ENCODE measurements at regions not wholly inside any gene's neighbourhood (a gene's known extent, or its start where the extent isn't known, plus 50 kb on each side); places are given as distances from the start of the nearest gene placed in this dataset.

- DNase-seq = no peak
Observed at GRCh38 chr10:79013406-79013987, 55.3 kb upstream of the ZMIZ1 start.

DNA sequence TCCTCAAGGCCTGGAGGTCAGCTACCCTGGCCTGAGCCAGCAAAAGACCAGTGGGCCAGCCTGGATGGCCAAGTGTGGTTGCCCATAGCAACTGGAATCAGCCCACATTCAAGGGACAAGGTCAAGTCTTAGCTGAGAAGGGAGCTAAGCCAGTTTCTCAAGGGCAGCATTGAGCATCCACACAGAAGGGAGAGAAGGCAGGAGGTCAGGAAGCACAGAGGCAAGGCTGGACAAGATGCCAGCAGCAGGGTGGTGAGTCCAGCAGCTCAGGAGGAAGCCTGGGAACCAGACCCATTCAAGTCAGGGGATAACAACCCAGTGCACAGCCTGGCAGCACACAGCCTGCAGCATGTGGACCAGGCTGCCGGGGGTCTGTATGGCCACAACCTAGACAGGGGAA is 54.0 kb upstream of the ZMIZ1 start:
- no peak for DNase-seq

DNA sequence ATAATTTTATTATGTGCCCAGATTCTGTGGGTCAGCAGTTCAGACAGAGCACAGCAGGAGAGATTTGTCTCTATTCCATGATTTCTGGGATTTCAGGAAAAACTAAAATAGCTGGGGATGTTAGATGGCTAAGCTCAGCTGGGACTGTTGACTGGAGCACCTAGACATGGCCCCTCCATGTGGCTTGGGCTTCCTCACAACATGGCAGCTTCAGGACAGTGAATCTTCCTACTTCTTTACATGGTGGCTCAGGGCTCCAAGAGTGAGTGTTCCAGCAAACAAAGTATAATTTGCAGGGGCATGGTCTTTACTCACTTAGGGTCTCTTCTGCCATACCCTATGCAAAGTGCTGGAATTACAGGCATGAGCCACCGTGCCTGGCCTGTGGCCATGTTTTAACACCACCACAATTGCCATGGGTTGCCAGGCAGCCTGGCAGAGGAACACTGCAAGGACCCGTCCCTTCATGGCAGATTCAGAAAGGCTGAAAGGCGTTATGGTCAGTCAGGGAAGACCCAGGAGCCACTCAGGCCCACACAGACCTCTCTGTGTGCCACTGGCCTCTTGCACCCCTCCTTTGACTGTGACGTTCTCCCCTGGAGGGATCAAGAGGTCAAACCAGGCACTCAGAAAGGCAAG is 50.8 kb upstream of the ZMIZ1 start:
- DNase-seq = no peak

- no peak for DNase-seq
Observed at GRCh38 chr10:79018521-79019011, 50.2 kb upstream of the ZMIZ1 start.
